AG09309 (cell line): ENCODE measurements at regions not wholly inside any gene's neighbourhood (a gene's known extent, or its start where the extent isn't known, plus 50 kb on each side); places are given as distances from the start of the nearest gene placed in this dataset.

ENCODE experiments used
- DNase-seq: peaks from one replicate; pipeline ENCODE4 v3.0.0-alpha.2; 2010; ENCODE audit warnings: low read depth
- H3K4me3 ChIP-seq: 2 replicates; pipeline ENCODE4 v1.5.1; 2011; ENCODE audit warnings: mild to moderate bottlenecking, low read depth, low read length, moderate library complexity; ENCODE audit not compliant: control insufficient read depth
- CTCF ChIP-seq: IDR thresholded peaks from 2 replicates; pipeline ENCODE4 v1.5.1; 2011; ENCODE audit warnings: mild to moderate bottlenecking, low read depth, low read length, inconsistent platforms; ENCODE audit not compliant: insufficient read depth, control insufficient read depth; ENCODE audit errors: missing control alignments

GRCh38 chr1:199319341-199319740 lies 680.5 kb downstream of the PTPRC start:
- H3K4me3 ChIP-seq, result no peak overlapping the region
- no peak for TF ChIP-seq CTCF

GRCh38 chr1:199322278-199322677 lies 683.4 kb downstream of the PTPRC start:
- no peak overlapping the region for H3K4me3 ChIP-seq
- DNase-seq, result no peak
- no peak for TF ChIP-seq CTCF

More at GRCh38 chr1:199319341-199319740, 680.5 kb downstream of the PTPRC start:
- DNase-seq, result no peak

GRCh38 chr1:199333180-199333579 lies 694.3 kb upstream of the NR5A2 start:
- DNase-seq, result no peak
- H3K4me3 ChIP-seq, result no peak overlapping the region
- TF ChIP-seq CTCF, result no peak

- no peak overlapping the region for H3K4me3 ChIP-seq
- no peak for TF ChIP-seq CTCF
- no peak for DNase-seq
These were observed 692.0 kb upstream of the NR5A2 start for GRCh38 chr1:199335496-199335895.

- no peak for DNase-seq
- no peak for TF ChIP-seq CTCF
- H3K4me3 ChIP-seq, result no peak overlapping the region
These were observed 690.5 kb upstream of the NR5A2 start for GRCh38 chr1:199336745-199337640.

GRCh38 chr1:199338760-199339159 lies 688.8 kb upstream of the NR5A2 start:
- TF ChIP-seq CTCF, result no peak
- H3K4me3 ChIP-seq, result no peak overlapping the region
- DNase-seq, result no peak

GRCh38 chr1:199352351-199352750 lies 675.2 kb upstream of the NR5A2 start:
- TF ChIP-seq CTCF, result no peak
- no peak overlapping the region for H3K4me3 ChIP-seq
- DNase-seq, result no peak
